ENCODE measurements at regions not wholly inside any gene's neighbourhood (a gene's known extent, or its start where the extent isn't known, plus 50 kb on each side); places are given as distances from the start of the nearest gene placed in this dataset.

- no peak overlapping the region for H3K4me3 ChIP-seq
- H3K4me1 ChIP-seq (ENCODE audit: control insufficient read depth in 5 of 5, insufficient read depth in 5 of 5, low read length in 5 of 5) = no peaks in the 10 kb centered on the region
- H3K9ac ChIP-seq (ENCODE audit: insufficient read depth in 1 of 2, low read length in 2 of 2) = no peak overlapping the region
- H3K27ac ChIP-seq (ENCODE audit: low read depth in 1 of 2, low read length in 1 of 2) = no peak overlapping the region
- TF ChIP-seq, protein P1, sequence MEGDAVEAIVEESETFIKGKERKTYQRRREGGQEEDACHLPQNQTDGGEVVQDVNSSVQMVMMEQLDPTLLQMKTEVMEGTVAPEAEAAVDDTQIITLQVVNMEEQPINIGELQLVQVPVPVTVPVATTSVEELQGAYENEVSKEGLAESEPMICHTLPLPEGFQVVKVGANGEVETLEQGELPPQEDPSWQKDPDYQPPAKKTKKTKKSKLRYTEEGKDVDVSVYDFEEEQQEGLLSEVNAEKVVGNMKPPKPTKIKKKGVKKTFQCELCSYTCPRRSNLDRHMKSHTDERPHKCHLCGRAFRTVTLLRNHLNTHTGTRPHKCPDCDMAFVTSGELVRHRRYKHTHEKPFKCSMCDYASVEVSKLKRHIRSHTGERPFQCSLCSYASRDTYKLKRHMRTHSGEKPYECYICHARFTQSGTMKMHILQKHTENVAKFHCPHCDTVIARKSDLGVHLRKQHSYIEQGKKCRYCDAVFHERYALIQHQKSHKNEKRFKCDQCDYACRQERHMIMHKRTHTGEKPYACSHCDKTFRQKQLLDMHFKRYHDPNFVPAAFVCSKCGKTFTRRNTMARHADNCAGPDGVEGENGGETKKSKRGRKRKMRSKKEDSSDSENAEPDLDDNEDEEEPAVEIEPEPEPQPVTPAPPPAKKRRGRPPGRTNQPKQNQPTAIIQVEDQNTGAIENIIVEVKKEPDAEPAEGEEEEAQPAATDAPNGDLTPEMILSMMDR (IDR thresholded peaks at IDR 0.05; ENCODE audit: control extremely low read depth, extremely low read depth) = no peak
- ATAC-seq (ENCODE audit: insufficient read depth, low FRiP score) (no peak), DNase-seq (no peak)
- H3K27me3 ChIP-seq (ENCODE audit: control insufficient read depth in 3 of 3, insufficient read depth in 3 of 3, low read length in 2 of 3) = no peaks in the 10 kb centered on the region
- no peaks in the 10 kb centered on the region for H3K36me3 ChIP-seq (ENCODE audit: control insufficient read depth in 4 of 4, insufficient read depth in 4 of 4, low read length in 4 of 4)
- 48 to 58% methylated on average over 2 of the region's 2 CpGs for WGBS, 2 donors
- peaks cover 0 to 3% (median 0%) of the 10 kb centered on the region in 4 donors for H3K9me3 ChIP-seq (ENCODE audit: control insufficient read depth in 4 of 4, insufficient read depth in 3 of 4, low read length in 3 of 4)
Observed at GRCh38 chr6:91600561-91600960, 1013.7 kb upstream of the MAP3K7 start.

DNA sequence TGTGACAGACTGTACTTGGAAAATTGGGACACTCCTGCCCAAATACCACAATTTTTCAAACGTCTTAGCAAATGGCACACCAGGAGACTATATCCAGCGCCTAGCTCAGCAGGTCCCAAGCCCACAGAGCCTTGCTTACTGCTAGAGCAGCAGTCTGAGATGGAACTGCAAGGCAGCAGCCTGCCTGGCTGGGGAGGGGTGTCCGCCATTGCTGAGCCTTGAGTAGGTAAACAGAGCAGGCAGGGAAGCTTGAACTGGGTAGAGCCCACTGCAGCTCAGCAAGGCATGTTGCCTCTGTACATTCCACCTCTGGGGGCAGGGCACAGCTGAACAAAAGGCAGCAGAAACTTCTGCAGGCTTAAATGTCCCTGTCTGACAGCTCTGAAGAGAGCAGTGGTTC, 1003.3 kb upstream of the MAP3K7 start:
- Histone ChIP-seq H3K9me3 (ENCODE audit: control insufficient read depth in 4 of 4, insufficient read depth in 3 of 4, low read length in 3 of 4) (no peaks in the 10 kb centered on the region), H3K36me3 (ENCODE audit: control insufficient read depth in 4 of 4, insufficient read depth in 4 of 4, low read length in 4 of 4) (no peaks in the 10 kb centered on the region), H3K27ac (ENCODE audit: low read depth in 1 of 2, low read length in 1 of 2) (no peak overlapping the region), H3K9ac (ENCODE audit: insufficient read depth in 1 of 2, low read length in 2 of 2) (no peak overlapping the region), H3K4me1 (ENCODE audit: control insufficient read depth in 5 of 5, insufficient read depth in 5 of 5, low read length in 5 of 5) (no peaks in the 10 kb centered on the region), H3K27me3 (ENCODE audit: control insufficient read depth in 3 of 3, insufficient read depth in 3 of 3, low read length in 2 of 3) (no peaks in the 10 kb centered on the region), H3K4me3 (no peak overlapping the region)
- DNase-seq (no peak), ATAC-seq (ENCODE audit: insufficient read depth, low FRiP score) (no peak)
- TF ChIP-seq, protein P1 (IDR thresholded peaks at IDR 0.05; ENCODE audit: control extremely low read depth, extremely low read depth) = no peak
- 73 to 79% methylated on average over 3 of the region's 3 CpGs for WGBS, 2 donors

DNA sequence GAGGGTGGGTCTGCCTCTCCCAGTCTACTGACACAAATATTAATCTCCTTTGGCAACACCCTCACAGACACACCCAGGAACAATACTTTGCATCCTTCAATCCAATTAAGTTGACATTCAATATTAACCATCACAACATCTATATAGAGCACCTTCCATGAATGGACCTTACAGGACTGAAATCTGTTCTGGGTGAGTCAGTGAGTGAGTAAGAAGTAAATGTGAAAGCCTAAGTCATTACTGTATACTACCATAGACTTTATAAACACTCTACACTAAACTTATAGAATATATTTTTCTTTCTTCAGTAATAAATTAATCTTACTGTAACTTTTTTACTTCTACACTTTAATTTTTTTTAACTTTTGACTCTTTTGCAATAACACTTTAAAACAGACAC, 993.8 kb upstream of the MAP3K7 start:
- Histone ChIP-seq H3K36me3 (ENCODE audit: control insufficient read depth in 4 of 4, insufficient read depth in 4 of 4, low read length in 4 of 4) (no peaks in the 10 kb centered on the region), H3K9ac (ENCODE audit: insufficient read depth in 1 of 2, low read length in 2 of 2) (no peak overlapping the region), H3K9me3 (ENCODE audit: control insufficient read depth in 4 of 4, insufficient read depth in 3 of 4, low read length in 3 of 4) (no peaks in the 10 kb centered on the region), H3K4me3 (no peak overlapping the region), H3K4me1 (ENCODE audit: control insufficient read depth in 5 of 5, insufficient read depth in 5 of 5, low read length in 5 of 5) (no peaks in the 10 kb centered on the region), H3K27ac (ENCODE audit: low read depth in 1 of 2, low read length in 1 of 2) (no peak overlapping the region), H3K27me3 (ENCODE audit: control insufficient read depth in 3 of 3, insufficient read depth in 3 of 3, low read length in 2 of 3) (no peaks in the 10 kb centered on the region)
- DNase-seq (no peak), ATAC-seq (ENCODE audit: insufficient read depth, low FRiP score) (no peak)
- TF ChIP-seq, protein P1 (IDR thresholded peaks at IDR 0.05; ENCODE audit: control extremely low read depth, extremely low read depth) = no peak

DNA sequence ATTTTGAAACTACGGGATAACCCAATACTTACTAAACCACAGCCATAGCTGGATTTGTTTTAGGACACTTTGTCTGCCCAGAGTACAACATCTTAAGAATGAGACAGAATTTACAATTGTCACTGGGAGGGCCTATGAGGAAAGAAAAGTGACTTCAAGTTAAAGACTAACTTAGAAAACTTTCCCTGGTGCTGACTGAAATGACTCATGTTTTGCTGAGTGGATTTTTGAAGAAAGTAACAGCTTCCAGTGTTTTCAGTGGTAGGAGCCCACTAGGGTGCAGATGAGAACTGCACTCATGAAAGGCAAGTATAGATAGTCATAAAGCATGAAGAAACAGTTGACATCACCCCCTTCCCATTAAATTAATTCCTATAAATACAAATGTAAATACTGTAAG, 988.2 kb upstream of the MAP3K7 start:
- Histone ChIP-seq H3K27me3 (ENCODE audit: control insufficient read depth in 3 of 3, insufficient read depth in 3 of 3, low read length in 2 of 3) (no peaks in the 10 kb centered on the region), H3K27ac (ENCODE audit: low read depth in 1 of 2, low read length in 1 of 2) (no peak overlapping the region), H3K9me3 (ENCODE audit: control insufficient read depth in 4 of 4, insufficient read depth in 3 of 4, low read length in 3 of 4) (no peaks in the 10 kb centered on the region), H3K9ac (ENCODE audit: insufficient read depth in 1 of 2, low read length in 2 of 2) (no peak overlapping the region), H3K4me3 (no peak overlapping the region), H3K36me3 (ENCODE audit: control insufficient read depth in 4 of 4, insufficient read depth in 4 of 4, low read length in 4 of 4) (no peaks in the 10 kb centered on the region), H3K4me1 (ENCODE audit: control insufficient read depth in 5 of 5, insufficient read depth in 5 of 5, low read length in 5 of 5) (no peaks in the 10 kb centered on the region)
- ATAC-seq (ENCODE audit: insufficient read depth, low FRiP score) (no peak), DNase-seq (peak in 1 of 3 donors; percentile 4)
- TF ChIP-seq, protein P1 (IDR thresholded peaks at IDR 0.05; ENCODE audit: control extremely low read depth, extremely low read depth) = no peak
- WGBS, 2 donors = 89 to 92% methylated on average over 1 of the region's 1 CpG

Data from lung (tissue), 11 donors.